Epithelial cell of proximal tubule (primary cell): ENCODE measurements at regions not wholly inside any gene's neighbourhood (a gene's known extent, or its start where the extent isn't known, plus 50 kb on each side); places are given as distances from the start of the nearest gene placed in this dataset.

ENCODE experiments used
- DNase-seq: peaks from one replicate; pipeline ENCODE4 v3.0.0-alpha.2; 2011; ENCODE audit warnings: low read depth
- H3K4me3 ChIP-seq: 2 replicates; pipeline ENCODE4 v1.5.1; 2011; ENCODE audit warnings: low read depth, mild to moderate bottlenecking, low read length
- CTCF ChIP-seq: conservative IDR thresholded peaks from 2 replicates; pipeline ENCODE4 v1.5.1; 2012; ENCODE audit warnings: low read depth, mild to moderate bottlenecking, low read length

DNA sequence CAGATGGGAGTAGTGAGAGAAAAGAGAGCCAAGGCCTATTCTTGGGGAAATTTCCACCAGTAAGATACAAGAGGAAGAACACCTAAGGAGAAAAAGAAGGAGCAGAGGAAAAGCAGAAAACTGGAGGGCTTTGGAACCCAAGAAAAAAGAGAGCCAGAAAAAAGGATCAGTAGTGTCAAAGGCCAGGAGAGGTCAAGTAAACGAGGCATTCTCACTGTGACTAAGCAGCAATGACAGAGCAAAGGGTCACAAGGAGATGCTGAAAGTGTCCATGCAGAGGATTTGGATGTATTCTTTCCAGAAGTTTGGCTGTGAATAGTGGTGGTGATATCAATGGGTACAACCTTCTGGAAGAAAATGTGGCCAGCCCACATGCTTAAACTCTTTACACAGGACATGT lies 109.5 kb downstream of the DYNAP start:
- no peak overlapping the region for H3K4me3 ChIP-seq
- no peak for DNase-seq
- no peak for TF ChIP-seq CTCF

DNA sequence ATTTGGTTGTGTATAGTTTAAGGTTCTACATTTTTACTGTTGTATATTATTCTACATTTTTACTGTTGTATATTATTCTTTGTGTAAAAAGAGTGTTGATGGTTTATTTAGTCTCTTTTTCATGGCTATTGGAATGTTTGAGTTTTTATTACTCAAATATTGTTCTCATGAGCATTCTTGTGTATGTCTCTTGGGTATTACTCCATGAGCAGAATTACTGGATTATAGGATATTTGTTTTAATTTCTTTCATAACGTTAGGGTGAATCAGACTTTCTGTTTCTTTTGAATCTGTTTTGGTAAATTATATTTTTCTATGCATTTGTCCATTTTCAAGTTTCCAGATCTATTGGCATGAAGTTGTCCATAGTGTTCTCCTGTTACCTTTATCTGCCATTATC lies 111.6 kb downstream of the DYNAP start:
- no peak for TF ChIP-seq CTCF
- DNase-seq, result no peak
- no peak overlapping the region for H3K4me3 ChIP-seq

- no peak for DNase-seq
- no peak overlapping the region for H3K4me3 ChIP-seq
- no peak for TF ChIP-seq CTCF
Observed at GRCh38 chr18:54710074-54710899, 118.0 kb upstream of the RAB27B start.

- TF ChIP-seq CTCF, result no peak
- H3K4me3 ChIP-seq, result no peak overlapping the region
- no peak for DNase-seq
Observed at GRCh38 chr18:54710900-54711281, 117.4 kb upstream of the RAB27B start.

DNA sequence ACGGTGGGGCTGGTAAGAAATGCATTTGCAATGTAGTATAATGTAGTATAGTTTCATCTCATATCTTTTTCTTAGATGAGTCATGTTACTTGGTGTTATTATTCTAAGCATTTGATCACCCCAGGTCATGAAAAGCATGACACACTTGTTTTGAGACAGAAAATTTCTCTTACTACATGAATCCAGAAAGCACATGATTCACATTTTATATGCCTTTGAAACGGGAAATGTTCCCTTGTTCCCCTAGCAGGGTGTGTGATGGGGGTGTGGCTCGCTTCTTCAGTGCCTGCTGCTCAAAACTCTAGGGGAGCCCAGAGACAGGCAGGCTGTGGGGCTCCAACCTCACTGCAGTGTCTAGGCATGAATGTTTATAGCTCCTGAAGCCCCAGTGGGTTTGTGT lies 116.0 kb upstream of the RAB27B start:
- no peak overlapping the region for H3K4me3 ChIP-seq
- TF ChIP-seq CTCF, result no peak
- no peak for DNase-seq

DNA sequence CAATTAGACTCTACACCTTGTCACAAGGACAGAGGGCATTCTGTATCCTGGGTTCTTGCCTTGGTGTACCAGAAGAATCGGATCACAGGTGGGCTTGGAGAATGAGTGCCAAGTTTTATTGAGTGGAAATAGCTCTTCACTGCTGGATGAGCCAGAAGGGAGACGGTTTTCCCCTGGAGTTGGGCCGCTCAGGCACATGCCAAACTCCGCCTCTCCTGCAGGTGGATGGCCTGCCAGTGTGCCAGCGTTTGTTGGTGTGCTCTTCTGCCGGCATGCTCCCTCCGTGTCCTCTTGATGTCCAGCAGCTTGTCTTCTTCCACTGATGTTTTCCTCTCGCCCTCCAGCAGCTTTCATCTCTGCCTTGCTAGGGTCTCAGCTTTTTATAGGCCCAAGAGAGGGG lies 115.5 kb upstream of the RAB27B start:
- no peak overlapping the region for H3K4me3 ChIP-seq
- no peak for DNase-seq
- no peak for TF ChIP-seq CTCF

GRCh38 chr18:54713386-54713785 lies 114.9 kb upstream of the RAB27B start:
- no peak for TF ChIP-seq CTCF
- no peak for DNase-seq
- H3K4me3 ChIP-seq, result no peak overlapping the region
